GM19452 (cell line): ENCODE measurements at regions not wholly inside any gene's neighbourhood (a gene's known extent, or its start where the extent isn't known, plus 50 kb on each side); places are given as distances from the start of the nearest gene placed in this dataset.
A peak's percentile ranks its signal among the peaks of the same experiment; 100 is the strongest.

Experiments
- ATAC-seq: cut with Tn5 transposase; IDR thresholded peaks from one replicate; pipeline ENCODE4 v1.9.1; 2021; ENCODE audit not compliant: unreplicated experiment

DNA sequence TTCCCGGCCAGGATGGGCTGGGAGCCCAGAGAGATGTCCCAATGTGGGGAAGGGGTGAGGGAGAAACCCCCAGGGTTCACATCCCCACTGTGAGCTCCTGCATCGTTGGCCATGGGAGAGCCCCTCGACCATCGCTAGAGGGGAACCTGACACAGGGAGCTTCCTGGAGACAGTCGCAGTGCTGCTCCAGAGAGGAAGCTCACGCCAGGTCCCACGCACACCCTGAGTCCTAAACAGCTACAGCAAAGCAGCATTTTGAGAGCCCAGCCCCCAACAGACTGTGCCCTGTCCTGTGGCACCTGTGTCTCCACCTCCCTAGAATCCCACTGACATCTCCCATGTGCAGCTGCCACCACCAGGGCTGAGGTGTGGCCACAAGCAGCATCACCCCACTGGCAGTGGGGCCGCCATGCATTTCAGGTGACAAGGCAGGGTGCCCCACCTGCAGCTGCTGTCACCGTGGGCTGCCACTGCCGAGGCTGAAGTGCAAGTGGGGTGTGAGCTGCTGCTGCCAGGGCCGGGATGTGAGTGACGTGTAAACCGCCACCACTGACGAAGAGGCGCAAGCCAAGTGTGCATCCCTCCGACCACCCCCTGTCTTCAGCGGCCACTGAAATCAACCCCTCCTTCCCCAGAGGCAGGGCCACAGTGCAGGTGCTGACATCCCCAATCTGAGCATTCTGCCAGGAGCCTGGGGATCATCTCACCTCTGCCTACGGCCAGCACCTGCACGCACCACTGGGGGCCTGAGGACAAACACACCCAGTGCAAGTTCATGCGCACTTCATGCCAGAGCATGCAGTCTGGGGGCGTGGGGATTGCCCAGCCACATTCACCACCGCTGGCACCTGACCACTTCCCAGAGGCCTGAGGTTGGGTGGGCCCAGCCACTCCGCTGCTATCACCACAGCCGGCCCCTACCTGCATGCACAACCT lies 467.7 kb upstream of the SALL3 start:
- ATAC-seq = no peak

- ATAC-seq = no peak
Observed at GRCh38 chr18:78514910-78515670, 464.5 kb upstream of the SALL3 start.

DNA sequence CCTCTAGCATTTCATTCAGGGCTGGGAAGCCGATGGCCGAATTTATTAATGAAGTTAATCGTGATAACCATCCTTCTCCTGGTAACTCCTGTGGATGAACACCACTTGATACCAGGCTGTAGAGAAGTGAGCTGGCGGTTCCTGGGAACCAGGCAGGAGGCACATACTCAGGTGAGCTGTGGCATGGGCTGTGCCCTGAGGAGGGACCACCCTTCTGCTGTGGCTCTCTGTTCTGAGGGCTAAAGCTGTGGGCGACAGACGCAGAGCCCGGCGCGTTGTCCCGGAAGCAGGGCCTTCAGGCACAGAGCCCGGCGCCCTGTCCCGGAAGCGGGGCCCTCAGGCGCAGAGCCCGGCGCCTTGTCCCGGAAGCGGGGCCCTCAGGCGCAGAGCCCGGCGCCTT lies 462.3 kb upstream of the SALL3 start:
- no peak for ATAC-seq

DNA sequence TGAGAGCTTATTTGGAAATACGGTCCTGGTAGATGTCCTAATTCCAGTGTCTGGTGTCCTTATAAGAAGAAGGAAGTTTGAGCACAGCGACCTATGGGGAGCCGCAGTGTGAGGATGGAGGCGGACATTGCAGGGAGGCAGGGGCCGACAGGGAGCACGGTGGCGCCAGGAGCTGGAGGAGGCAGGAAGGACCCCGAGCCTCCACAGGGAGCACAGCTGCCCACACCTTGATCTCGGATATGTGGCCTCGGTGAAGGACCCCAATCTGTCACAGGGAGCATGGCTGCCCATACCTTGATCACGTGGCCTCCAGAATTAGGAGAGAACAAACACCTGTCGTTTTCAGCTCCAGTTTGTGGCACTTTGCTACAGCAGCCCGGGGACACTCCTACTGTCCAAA lies 461.6 kb upstream of the SALL3 start:
- ATAC-seq = no peak

DNA sequence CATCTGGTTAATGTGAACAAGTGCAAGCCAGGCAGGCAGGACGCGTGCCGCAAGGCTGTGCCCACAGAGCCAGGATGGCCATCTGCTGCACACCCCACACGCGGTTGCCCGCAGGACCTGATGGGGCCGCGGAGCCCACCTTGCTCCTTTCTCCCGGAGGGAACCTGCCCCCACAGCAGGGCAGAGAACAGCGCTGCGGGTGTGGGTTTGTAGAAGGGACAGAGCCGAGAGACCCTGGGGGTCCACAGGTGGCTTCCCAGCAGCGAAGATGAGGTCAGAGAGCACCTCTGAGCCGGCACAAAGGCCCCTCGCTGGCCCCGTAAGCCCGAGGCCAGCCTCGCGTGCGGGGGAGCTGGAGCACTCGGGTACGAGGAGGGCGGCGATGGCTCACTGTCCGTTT lies 460.8 kb upstream of the SALL3 start:
- ATAC-seq = no peak

GRCh38 chr18:78519394-78520062 lies 460.1 kb upstream of the SALL3 start:
- ATAC-seq = no peak

GRCh38 chr18:78521136-78521535 lies 458.5 kb upstream of the SALL3 start:
- ATAC-seq = no peak

- no peak for ATAC-seq
Observed at GRCh38 chr18:78521744-78522143, 457.9 kb upstream of the SALL3 start.

GRCh38 chr18:78522507-78522906 lies 457.1 kb upstream of the SALL3 start:
- no peak for ATAC-seq

DNA sequence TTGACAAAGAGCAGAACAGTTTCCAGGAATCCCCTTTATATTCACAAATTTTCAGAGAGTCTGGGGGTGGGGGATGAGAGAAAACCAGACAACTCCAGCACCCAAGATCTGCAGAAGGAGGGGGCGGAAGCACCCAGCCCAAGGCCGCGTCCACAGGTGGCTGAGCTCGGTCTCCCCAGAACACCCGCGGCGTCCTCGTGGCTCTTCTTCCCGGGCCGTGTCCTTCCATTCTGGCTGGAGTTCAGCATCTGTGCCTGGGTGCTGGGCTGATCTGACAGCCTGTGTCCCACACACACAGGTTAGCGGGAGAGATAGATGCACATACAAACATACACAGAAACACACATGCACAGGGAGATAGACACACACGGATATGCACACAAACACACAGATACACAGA lies 455.8 kb upstream of the SALL3 start:
- no peak for ATAC-seq

- ATAC-seq = peak; percentile 49
Observed at GRCh38 chr18:78525366-78526111, 454.1 kb upstream of the SALL3 start.

DNA sequence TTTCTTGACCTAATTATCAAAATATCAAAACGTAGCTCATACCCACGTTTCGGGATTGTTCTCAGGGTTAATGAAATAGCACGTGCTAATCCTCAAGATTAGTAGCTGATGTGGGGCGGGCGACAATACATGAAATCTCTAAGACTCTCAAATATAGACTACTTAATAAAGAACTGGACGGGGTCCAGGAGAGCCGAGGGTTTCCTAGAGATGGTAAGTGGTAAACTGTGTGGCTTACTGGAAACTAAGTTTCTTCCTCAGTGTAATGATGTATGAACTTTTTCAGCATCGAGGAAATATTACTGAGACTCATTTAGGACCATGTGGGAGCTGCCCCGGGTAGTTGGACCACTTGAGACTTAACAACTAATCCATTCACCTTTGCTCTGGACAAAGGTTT lies 453.3 kb upstream of the SALL3 start:
- no peak for ATAC-seq

GRCh38 chr18:78526923-78527711 lies 452.5 kb upstream of the SALL3 start:
- ATAC-seq = no peak

GRCh38 chr18:78527984-78528383 lies 451.6 kb upstream of the SALL3 start:
- no peak for ATAC-seq

- ATAC-seq = no peak
Observed at GRCh38 chr18:78528411-78529258, 451.0 kb upstream of the SALL3 start.

GRCh38 chr18:78531637-78532036 lies 448.0 kb upstream of the SALL3 start:
- no peak for ATAC-seq

DNA sequence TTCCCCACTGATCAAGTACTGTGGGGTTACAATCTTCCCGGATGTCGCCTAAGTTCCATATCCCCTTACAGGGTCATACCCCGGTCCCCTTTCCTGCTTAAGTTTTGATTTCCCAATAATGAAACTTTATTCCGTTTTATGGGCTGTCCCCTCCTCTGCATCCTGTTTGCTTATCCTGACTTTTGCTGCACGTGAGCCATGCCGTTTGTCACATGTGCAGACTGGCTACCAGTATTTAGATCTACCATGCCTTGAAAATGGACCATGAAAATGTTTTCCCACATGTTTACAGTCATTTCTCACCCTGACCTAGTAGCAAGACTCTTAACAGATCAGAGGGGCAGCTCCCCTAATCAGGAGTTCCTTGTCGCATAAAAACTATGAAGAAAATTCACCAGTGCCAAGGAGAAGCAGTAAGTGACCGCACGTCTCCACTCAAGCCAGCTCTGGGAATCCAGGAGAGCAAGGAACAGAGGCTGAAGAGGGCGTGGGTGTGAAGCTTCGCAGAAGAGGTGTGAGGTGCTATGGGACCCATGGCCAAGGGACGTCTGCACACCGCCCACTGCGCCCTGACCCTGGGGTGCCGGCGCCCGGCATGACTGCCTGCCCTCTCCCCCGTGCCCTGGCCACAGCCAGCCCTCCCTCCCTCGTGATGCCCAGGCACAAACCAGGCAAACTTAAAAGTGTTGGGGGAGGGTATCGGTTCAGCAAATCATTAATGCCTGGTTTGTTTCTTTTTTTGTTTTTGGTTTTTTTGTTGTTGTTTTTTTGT lies 440.8 kb upstream of the SALL3 start:
- ATAC-seq = no peak
